GM23338 (cell line): ENCODE measurements at regions not wholly inside any gene's neighbourhood (a gene's known extent, or its start where the extent isn't known, plus 50 kb on each side); places are given as distances from the start of the nearest gene placed in this dataset.

Experiments used
- CTCF ChIP-seq, 2 experiments: fragments of 200-600 bp in 1 of 2; sonication (generic) in 1 of 2; conservative IDR thresholded peaks; 2 replicates each; pipeline versions ENCODE4 v1.5.1 to v1.6.1; 2016 to 2017; ENCODE audit warnings: antibody characterized with exemption in 2 of 2, low read depth in 2 of 2, mild to moderate bottlenecking in 2 of 2, moderate library complexity in 1 of 2
- EZH2 ChIP-seq: fragments of 200-600 bp; sonication (generic); IDR thresholded peaks from one replicate; pipeline ENCODE4 v1.8.0; 2017; ENCODE audit warnings: antibody characterized with exemption, mild to moderate bottlenecking, low read depth; ENCODE audit not compliant: unreplicated experiment
- NANOG ChIP-seq: IDR thresholded peaks from 2 replicates; pipeline ENCODE4 v1.6.1; 2016; ENCODE audit warnings: antibody characterized with exemption, borderline replicate concordance
- POLR2AphosphoS5 ChIP-seq: IDR thresholded peaks from 2 replicates; pipeline ENCODE4 v1.6.1; 2016; ENCODE audit warnings: antibody characterized with exemption, low read depth
- REST ChIP-seq: IDR thresholded peaks from one replicate; pipeline ENCODE4 v1.6.1; 2018; ENCODE audit warnings: antibody characterized with exemption; ENCODE audit not compliant: unreplicated experiment
- ZNF114 ChIP-seq: fragments of 250-450 bp; sonication (Bioruptor Pico); IDR thresholded peaks from 2 replicates; pipeline ENCODE4 v1.5.0; 2020; ENCODE audit warnings: mild to moderate bottlenecking, moderate library complexity

- TF ChIP-seq NANOG, result no peak
- TF ChIP-seq REST, result no peak
- no peak for TF ChIP-seq CTCF (conservative IDR thresholded peaks at IDR 0.05; ENCODE audit: low read depth in 2 of 2)
- TF ChIP-seq POLR2AphosphoS5, result no peak
- TF ChIP-seq ZNF114 (CRISPR knock-in tag), result no peak
- TF ChIP-seq EZH2, result no peak
Observed at GRCh38 chr11:41781441-41781840, 322.0 kb upstream of the LRRC4C start.
